ENCODE measurements at regions not wholly inside any gene's neighbourhood (a gene's known extent, or its start where the extent isn't known, plus 50 kb on each side); places are given as distances from the start of the nearest gene placed in this dataset.

DNA sequence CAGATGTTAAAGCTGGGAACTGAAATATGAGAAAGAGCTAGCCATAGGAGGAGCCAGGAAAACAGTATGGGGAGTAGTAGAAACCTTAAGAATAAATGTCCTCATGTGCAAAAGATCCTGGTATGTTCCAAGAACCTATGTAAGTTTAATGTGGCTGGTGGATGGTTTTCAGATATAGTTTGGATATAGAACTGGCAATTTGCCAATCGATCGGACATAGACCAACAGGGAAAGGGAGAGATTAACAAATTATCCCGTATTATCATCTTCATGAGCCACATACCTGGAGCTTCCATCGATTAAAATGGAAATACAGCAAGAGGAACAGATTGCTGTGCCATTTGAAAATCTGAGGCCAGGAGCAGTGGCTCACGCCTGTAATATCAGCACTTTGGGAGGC is 388.7 kb downstream of the PRELID2 start:
- TF ChIP-seq FOXP2 (optimal IDR thresholded peaks at IDR 0.05; ENCODE audit: borderline replicate concordance, extremely low read depth, extremely low read length, insufficient read depth) (no peak), SIN3A (IDR thresholded peaks at IDR 0.05; ENCODE audit: borderline replicate concordance, insufficient read depth, low read length) (no peak), TAF1 (IDR thresholded peaks at IDR 0.05; ENCODE audit: borderline replicate concordance, insufficient read depth, low read length) (no peak), POLR2AphosphoS5 (IDR thresholded peaks at IDR 0.05; ENCODE audit: low read depth, low read length) (no peak)
- TF ChIP-seq, protein P1, sequence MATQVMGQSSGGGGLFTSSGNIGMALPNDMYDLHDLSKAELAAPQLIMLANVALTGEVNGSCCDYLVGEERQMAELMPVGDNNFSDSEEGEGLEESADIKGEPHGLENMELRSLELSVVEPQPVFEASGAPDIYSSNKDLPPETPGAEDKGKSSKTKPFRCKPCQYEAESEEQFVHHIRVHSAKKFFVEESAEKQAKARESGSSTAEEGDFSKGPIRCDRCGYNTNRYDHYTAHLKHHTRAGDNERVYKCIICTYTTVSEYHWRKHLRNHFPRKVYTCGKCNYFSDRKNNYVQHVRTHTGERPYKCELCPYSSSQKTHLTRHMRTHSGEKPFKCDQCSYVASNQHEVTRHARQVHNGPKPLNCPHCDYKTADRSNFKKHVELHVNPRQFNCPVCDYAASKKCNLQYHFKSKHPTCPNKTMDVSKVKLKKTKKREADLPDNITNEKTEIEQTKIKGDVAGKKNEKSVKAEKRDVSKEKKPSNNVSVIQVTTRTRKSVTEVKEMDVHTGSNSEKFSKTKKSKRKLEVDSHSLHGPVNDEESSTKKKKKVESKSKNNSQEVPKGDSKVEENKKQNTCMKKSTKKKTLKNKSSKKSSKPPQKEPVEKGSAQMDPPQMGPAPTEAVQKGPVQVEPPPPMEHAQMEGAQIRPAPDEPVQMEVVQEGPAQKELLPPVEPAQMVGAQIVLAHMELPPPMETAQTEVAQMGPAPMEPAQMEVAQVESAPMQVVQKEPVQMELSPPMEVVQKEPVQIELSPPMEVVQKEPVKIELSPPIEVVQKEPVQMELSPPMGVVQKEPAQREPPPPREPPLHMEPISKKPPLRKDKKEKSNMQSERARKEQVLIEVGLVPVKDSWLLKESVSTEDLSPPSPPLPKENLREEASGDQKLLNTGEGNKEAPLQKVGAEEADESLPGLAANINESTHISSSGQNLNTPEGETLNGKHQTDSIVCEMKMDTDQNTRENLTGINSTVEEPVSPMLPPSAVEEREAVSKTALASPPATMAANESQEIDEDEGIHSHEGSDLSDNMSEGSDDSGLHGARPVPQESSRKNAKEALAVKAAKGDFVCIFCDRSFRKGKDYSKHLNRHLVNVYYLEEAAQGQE (IDR thresholded peaks at IDR 0.05; ENCODE audit: insufficient read depth in 1 of 2, low read depth in 2 of 2, low read length in 2 of 2), result no peak

DNA sequence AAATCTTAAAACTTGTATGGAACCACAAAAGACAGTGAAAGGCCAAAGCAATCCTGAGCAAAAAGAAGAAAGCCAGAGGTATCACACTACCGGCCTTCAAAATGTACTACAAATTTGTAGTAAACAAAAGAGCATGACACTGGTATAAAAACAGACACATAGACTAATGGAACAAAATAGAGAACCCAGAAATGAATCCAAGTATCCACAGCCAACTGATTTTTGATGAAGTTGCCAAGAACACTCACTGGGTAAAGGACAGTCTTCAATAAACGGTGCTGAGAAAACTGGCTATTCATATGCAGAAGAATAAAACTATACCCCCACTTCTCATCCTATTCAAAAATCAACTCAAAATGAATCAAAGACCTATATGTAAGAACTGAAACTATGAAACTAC is 390.1 kb downstream of the PRELID2 start:
- TF ChIP-seq POLR2AphosphoS5 (IDR thresholded peaks at IDR 0.05; ENCODE audit: low read depth, low read length) (no peak), TAF1 (IDR thresholded peaks at IDR 0.05; ENCODE audit: borderline replicate concordance, insufficient read depth, low read length) (no peak), SIN3A (IDR thresholded peaks at IDR 0.05; ENCODE audit: borderline replicate concordance, insufficient read depth, low read length) (no peak), FOXP2 (optimal IDR thresholded peaks at IDR 0.05; ENCODE audit: borderline replicate concordance, extremely low read depth, extremely low read length, insufficient read depth) (no peak)
- TF ChIP-seq, protein P1 (IDR thresholded peaks at IDR 0.05; ENCODE audit: insufficient read depth in 1 of 2, low read depth in 2 of 2, low read length in 2 of 2), result no peak

DNA sequence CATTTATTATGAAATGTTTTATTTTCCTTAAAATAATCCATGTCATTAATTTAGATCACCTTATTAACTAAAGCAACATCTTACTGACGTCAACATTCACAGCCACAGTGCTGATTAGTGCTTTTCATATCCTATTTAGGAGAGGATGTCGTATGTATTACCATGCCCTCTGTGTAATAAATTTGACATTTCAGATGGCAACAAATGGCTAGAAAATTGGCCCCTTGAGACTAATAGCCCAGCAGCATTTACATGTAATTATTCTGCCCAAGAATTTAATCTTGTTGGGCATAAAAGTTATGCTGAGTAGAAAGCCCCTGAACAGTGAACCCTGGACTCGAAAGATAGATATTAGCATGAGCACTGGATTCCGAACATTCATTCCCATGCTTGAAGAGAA is 391.2 kb downstream of the PRELID2 start:
- TF ChIP-seq TAF1 (IDR thresholded peaks at IDR 0.05; ENCODE audit: borderline replicate concordance, insufficient read depth, low read length) (no peak), POLR2AphosphoS5 (IDR thresholded peaks at IDR 0.05; ENCODE audit: low read depth, low read length) (no peak), SIN3A (IDR thresholded peaks at IDR 0.05; ENCODE audit: borderline replicate concordance, insufficient read depth, low read length) (no peak), FOXP2 (optimal IDR thresholded peaks at IDR 0.05; ENCODE audit: borderline replicate concordance, extremely low read depth, extremely low read length, insufficient read depth) (no peak)
- TF ChIP-seq, protein P1 (IDR thresholded peaks at IDR 0.05; ENCODE audit: insufficient read depth in 1 of 2, low read depth in 2 of 2, low read length in 2 of 2), result no peak

DNA sequence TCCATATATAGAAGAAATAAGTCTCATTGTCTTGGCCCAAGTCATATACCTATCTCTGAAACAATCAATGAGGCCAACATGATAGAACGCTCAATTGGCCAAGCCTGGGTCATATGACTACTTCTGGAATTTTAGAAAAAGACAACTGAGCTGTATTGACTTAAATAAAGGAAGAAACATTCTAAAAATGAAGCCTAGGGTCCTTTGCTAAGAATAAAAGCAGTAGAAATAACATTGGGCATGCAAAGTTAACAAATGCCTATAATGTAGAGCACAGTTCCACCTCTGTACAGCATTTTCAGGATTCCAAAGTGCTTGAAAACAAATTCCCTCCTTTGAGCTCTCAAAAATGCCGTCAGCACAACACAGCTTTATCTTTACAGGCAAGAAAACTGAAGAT is 391.8 kb downstream of the PRELID2 start:
- TF ChIP-seq, protein P1 (IDR thresholded peaks at IDR 0.05; ENCODE audit: insufficient read depth in 1 of 2, low read depth in 2 of 2, low read length in 2 of 2), result no peak
- TF ChIP-seq SIN3A (IDR thresholded peaks at IDR 0.05; ENCODE audit: borderline replicate concordance, insufficient read depth, low read length) (no peak), POLR2AphosphoS5 (IDR thresholded peaks at IDR 0.05; ENCODE audit: low read depth, low read length) (no peak), TAF1 (IDR thresholded peaks at IDR 0.05; ENCODE audit: borderline replicate concordance, insufficient read depth, low read length) (no peak), FOXP2 (optimal IDR thresholded peaks at IDR 0.05; ENCODE audit: borderline replicate concordance, extremely low read depth, extremely low read length, insufficient read depth) (no peak)

DNA sequence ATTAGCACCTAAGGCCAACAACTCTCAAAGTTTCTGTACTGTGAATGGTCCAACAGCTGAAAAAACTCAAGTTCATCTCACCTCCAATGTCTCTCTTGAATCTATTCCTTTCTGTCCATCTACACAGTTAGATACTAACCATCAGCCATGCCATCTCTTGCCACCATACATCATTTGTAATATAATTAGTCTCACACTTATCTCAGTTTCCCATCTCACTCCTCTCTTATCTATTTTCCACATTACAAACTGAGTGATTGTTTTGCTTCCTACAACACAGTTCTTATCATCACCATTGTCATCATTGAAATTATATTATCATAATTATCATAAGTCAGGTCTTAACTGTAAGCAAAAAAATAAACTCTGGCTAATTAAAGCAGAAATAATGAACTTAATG is 393.9 kb downstream of the PRELID2 start:
- TF ChIP-seq FOXP2 (optimal IDR thresholded peaks at IDR 0.05; ENCODE audit: borderline replicate concordance, extremely low read depth, extremely low read length, insufficient read depth) (no peak), POLR2AphosphoS5 (IDR thresholded peaks at IDR 0.05; ENCODE audit: low read depth, low read length) (no peak), SIN3A (IDR thresholded peaks at IDR 0.05; ENCODE audit: borderline replicate concordance, insufficient read depth, low read length) (no peak), TAF1 (IDR thresholded peaks at IDR 0.05; ENCODE audit: borderline replicate concordance, insufficient read depth, low read length) (no peak)
- TF ChIP-seq, protein P1 (IDR thresholded peaks at IDR 0.05; ENCODE audit: insufficient read depth in 1 of 2, low read depth in 2 of 2, low read length in 2 of 2), result no peak
